ENCODE measurements at regions not wholly inside any gene's neighbourhood (a gene's known extent, or its start where the extent isn't known, plus 50 kb on each side); places are given as distances from the start of the nearest gene placed in this dataset.

DNA sequence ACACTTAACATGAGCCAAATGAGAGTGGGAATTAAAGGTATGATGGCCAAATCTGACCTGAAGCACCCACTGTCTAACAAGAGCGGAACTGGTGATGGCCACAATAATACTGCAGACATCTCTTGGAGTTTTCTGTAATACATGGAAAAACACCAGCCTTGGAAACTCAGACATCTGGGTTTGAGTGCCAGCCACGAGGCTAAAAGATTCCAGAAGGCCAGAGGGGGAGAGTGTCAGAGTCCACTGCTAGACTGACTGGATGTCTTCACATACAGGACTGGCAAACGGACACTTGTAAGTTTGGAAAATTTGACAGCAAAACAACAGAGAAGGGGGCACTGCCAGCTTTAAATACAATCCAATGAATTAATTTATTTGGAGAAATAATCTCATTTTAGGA is 175.1 kb downstream of the ADSS2 start:
- Histone ChIP-seq H3K4me3 (ENCODE audit: low read length) (no peak overlapping the region), H3K9ac (ENCODE audit: low read length) (no peak overlapping the region), H3K4me1 (ENCODE audit: insufficient read depth, low read length) (peaks cover 40% of the 10 kb centered on the region), H3K9me2 (replicated peaks; ENCODE audit: low read length) (no peaks in the 10 kb centered on the region), H3K79me2 (ENCODE audit: low read length) (no peaks in the 10 kb centered on the region), H3K4me2 (ENCODE audit: low read length) (no peak overlapping the region), H3K27ac (ENCODE audit: low read length) (no peak overlapping the region), H3K27me3 (ENCODE audit: low read length) (no peaks in the 10 kb centered on the region), H3F3A (ENCODE audit: low read length, unreplicated experiment) (peaks cover 7% of the 10 kb centered on the region), H3K36me3 (ENCODE audit: low read depth, low read length) (no peaks in the 10 kb centered on the region), H4K20me1 (ENCODE audit: low read length) (no peaks in the 10 kb centered on the region), H3K9me3 (ENCODE audit: low read length) (no peaks in the 10 kb centered on the region), H2AFZ (ENCODE audit: low read length) (no peak overlapping the region)
- no peak for ATAC-seq
- intact Hi-C loops (cut with micrococcal nuclease), result loop anchor here (10.0 kb wide), 1 partner anchor 262 kb away; no protein-coding TSS in a partner anchor
- TF ChIP-seq CTCF (conservative IDR thresholded peaks at IDR 0.05; ENCODE audit: low read depth, low read length) (no peak), EZH2phosphoT487 (IDR thresholded peaks at IDR 0.05; ENCODE audit: borderline replicate concordance, low read length) (no peak), EZH2 (IDR thresholded peaks at IDR 0.05; ENCODE audit: low read length, unreplicated experiment) (no peak)
- ChIA-PET POLR2A (ENCODE audit: unreplicated experiment) (no interaction called here), CTCF (no interaction called here)
- no peak for DNase-seq
- BruUV-seq (replicated peaks), result no TSS peak

DNA sequence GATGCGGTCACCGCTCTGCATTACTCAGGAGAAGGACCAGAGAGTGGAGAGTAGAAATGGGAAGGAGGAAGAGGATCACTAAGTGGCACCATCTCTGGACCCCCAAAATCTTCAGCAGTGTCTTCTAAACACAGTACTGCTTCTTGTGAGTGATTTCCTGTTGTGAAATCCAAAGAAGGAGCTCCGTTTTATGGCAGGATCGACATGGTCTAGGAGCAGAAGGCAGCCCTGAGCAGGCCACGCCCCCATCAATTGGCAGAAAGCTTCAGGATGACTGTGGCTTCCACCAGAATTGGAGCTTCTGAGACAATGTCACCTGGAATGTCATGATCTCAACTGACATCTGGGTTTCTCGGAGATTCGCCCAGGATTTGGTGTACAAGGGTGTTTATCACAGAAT is 171.5 kb downstream of the ADSS2 start:
- Histone ChIP-seq H2AFZ (ENCODE audit: low read length) (no peak overlapping the region), H3K4me2 (ENCODE audit: low read length) (peak overlapping the region; percentile 10), H3F3A (ENCODE audit: low read length, unreplicated experiment) (no peaks in the 10 kb centered on the region), H3K27me3 (ENCODE audit: low read length) (no peaks in the 10 kb centered on the region), H3K27ac (ENCODE audit: low read length) (no peak overlapping the region), H3K9ac (ENCODE audit: low read length) (no peak overlapping the region), H3K9me2 (replicated peaks; ENCODE audit: low read length) (no peaks in the 10 kb centered on the region), H3K4me3 (ENCODE audit: low read length) (no peak overlapping the region), H3K9me3 (ENCODE audit: low read length) (no peaks in the 10 kb centered on the region), H4K20me1 (ENCODE audit: low read length) (no peaks in the 10 kb centered on the region), H3K79me2 (ENCODE audit: low read length) (no peaks in the 10 kb centered on the region), H3K36me3 (ENCODE audit: low read depth, low read length) (no peaks in the 10 kb centered on the region), H3K4me1 (ENCODE audit: insufficient read depth, low read length) (peaks cover 14% of the 10 kb centered on the region)
- BruUV-seq (replicated peaks), result no TSS peak
- ATAC-seq (peak; percentile 31; the same call in 1 of the 2 replicates), DNase-seq (peak; percentile 36)
- ChIA-PET CTCF (interaction anchor here (0.5 kb wide), 1 partner anchor 191 kb away, joined by 10 read pairs; no protein-coding TSS in a partner anchor), POLR2A (ENCODE audit: unreplicated experiment) (no interaction called here)
- intact Hi-C loops (cut with micrococcal nuclease), result loop anchor here (1.0 to 2.0 kb wide), 2 partner anchors 19 to 171 kb away; partner anchors contain the start of gene ADSS2
- TF ChIP-seq EZH2phosphoT487 (IDR thresholded peaks at IDR 0.05; ENCODE audit: borderline replicate concordance, low read length), result no peak
- TF ChIP-seq EZH2 (IDR thresholded peaks at IDR 0.05; ENCODE audit: low read length, unreplicated experiment), result no peak
- TF ChIP-seq CTCF (conservative IDR thresholded peaks at IDR 0.05; ENCODE audit: low read depth, low read length), result no peak

GRCh38 chr1:244280859-244281258 is 170.8 kb downstream of the ADSS2 start:
- peaks cover 14% of the 10 kb centered on the region for H3K4me1 ChIP-seq (ENCODE audit: insufficient read depth, low read length)
- no TSS peak for BruUV-seq (replicated peaks)
- no peak overlapping the region for H3K9ac ChIP-seq (ENCODE audit: low read length)
- no peaks in the 10 kb centered on the region for H3K9me3 ChIP-seq (ENCODE audit: low read length)
- peak overlapping the region; percentile 10 for H3K4me2 ChIP-seq (ENCODE audit: low read length)
- H3K9me2 ChIP-seq (replicated peaks; ENCODE audit: low read length), result no peaks in the 10 kb centered on the region
- H3K4me3 ChIP-seq (ENCODE audit: low read length), result no peak overlapping the region
- ChIA-PET CTCF (no interaction called here), POLR2A (ENCODE audit: unreplicated experiment) (no interaction called here)
- no peaks in the 10 kb centered on the region for H3K79me2 ChIP-seq (ENCODE audit: low read length)
- no peaks in the 10 kb centered on the region for H3K27me3 ChIP-seq (ENCODE audit: low read length)
- H3F3A ChIP-seq (ENCODE audit: low read length, unreplicated experiment), result no peaks in the 10 kb centered on the region
- peak; percentile 78 for DNase-seq
- H4K20me1 ChIP-seq (ENCODE audit: low read length), result no peaks in the 10 kb centered on the region
- no peak overlapping the region for H2AFZ ChIP-seq (ENCODE audit: low read length)
- H3K36me3 ChIP-seq (ENCODE audit: low read depth, low read length), result no peaks in the 10 kb centered on the region
- no peak for TF ChIP-seq EZH2 (IDR thresholded peaks at IDR 0.05; ENCODE audit: low read length, unreplicated experiment)
- TF ChIP-seq EZH2phosphoT487 (IDR thresholded peaks at IDR 0.05; ENCODE audit: borderline replicate concordance, low read length), result no peak
- no peak for TF ChIP-seq CTCF (conservative IDR thresholded peaks at IDR 0.05; ENCODE audit: low read depth, low read length)
- no peak overlapping the region for H3K27ac ChIP-seq (ENCODE audit: low read length)
- intact Hi-C loops (cut with micrococcal nuclease), result loop anchor here (1.0 to 2.0 kb wide), 2 partner anchors 18 to 170 kb away; partner anchors contain the start of gene ADSS2
- peak; percentile 87 for ATAC-seq

Data from PC-3 (cell line).